Activated CD8-positive, alpha-beta T cell treated with anti-CD3 and anti-CD28 coated beads for 36 hours (primary cell): ENCODE measurements at regions not wholly inside any gene's neighbourhood (a gene's known extent, or its start where the extent isn't known, plus 50 kb on each side); places are given as distances from the start of the nearest gene placed in this dataset.

Experiments used
- ATAC-seq: fragments of 200-7000 bp; cut with Tn5 transposase; one replicate; pipeline ENCODE4 v1.10.0; 2021; ENCODE audit warnings: mild to moderate bottlenecking, moderate library complexity
- CTCF ChIA-PET: fragments of 350-600 bp; sonication (Branson Sonifier 250); formaldehyde crosslinking; loops from one replicate; lab custom pipeline; 2021; ENCODE audit warnings: antibody characterized with exemption; lab: Charles Lee
- POLR2A ChIA-PET: fragments of 350-600 bp; sonication (Branson Sonifier 250); formaldehyde crosslinking; loops from one replicate; lab custom pipeline; 2021; ENCODE audit warnings: antibody characterized with exemption; lab: Charles Lee
- DNase-seq: peaks from one replicate; pipeline ENCODE4 v3.0.0-alpha.2; 2020
- H3K27ac Mint-ChIP-seq: one replicate; pipeline ENCODE4 v1.8.0; 2021; ENCODE audit warnings: mild to moderate bottlenecking, mixed read lengths
- H3K27me3 Mint-ChIP-seq: one replicate; pipeline ENCODE4 v1.8.0; 2021; ENCODE audit warnings: mixed read lengths
- H3K36me3 Mint-ChIP-seq: one replicate; pipeline ENCODE4 v1.8.0; 2021; ENCODE audit warnings: low read depth, mixed read lengths
- H3K4me1 Mint-ChIP-seq: one replicate; pipeline ENCODE4 v1.8.0; 2021; ENCODE audit warnings: low read depth, mixed read lengths
- H3K4me3 Mint-ChIP-seq: one replicate; pipeline ENCODE4 v1.8.0; 2021; ENCODE audit warnings: mild to moderate bottlenecking, moderate library complexity, mixed read lengths
- H3K9me3 Mint-ChIP-seq: one replicate; pipeline ENCODE4 v1.8.0; 2021; ENCODE audit warnings: mixed read lengths
- intact Hi-C: fragments of 100-400 bp; cut with micrococcal nuclease; formaldehyde crosslinking; loops from one replicate; pipeline ENCODE4 v1.10.0; 2022
- TF ChIP-seq, protein P1 (sequence below): fragments of 200-600 bp; IDR thresholded peaks from one replicate; pipeline ENCODE4 v1.8.0; 2022; ENCODE audit warnings: antibody characterized with exemption, mild to moderate bottlenecking

- H3K27me3 Mint-ChIP-seq: peaks cover 1% of the 10 kb centered on the region
- no peaks in the 10 kb centered on the region for H3K9me3 Mint-ChIP-seq
- CTCF ChIA-PET: interaction anchor here (0.6 kb wide), 1 partner anchor 25 kb away, joined by 3 read pairs; no protein-coding TSS in a partner anchor
- TF ChIP-seq, protein P1, sequence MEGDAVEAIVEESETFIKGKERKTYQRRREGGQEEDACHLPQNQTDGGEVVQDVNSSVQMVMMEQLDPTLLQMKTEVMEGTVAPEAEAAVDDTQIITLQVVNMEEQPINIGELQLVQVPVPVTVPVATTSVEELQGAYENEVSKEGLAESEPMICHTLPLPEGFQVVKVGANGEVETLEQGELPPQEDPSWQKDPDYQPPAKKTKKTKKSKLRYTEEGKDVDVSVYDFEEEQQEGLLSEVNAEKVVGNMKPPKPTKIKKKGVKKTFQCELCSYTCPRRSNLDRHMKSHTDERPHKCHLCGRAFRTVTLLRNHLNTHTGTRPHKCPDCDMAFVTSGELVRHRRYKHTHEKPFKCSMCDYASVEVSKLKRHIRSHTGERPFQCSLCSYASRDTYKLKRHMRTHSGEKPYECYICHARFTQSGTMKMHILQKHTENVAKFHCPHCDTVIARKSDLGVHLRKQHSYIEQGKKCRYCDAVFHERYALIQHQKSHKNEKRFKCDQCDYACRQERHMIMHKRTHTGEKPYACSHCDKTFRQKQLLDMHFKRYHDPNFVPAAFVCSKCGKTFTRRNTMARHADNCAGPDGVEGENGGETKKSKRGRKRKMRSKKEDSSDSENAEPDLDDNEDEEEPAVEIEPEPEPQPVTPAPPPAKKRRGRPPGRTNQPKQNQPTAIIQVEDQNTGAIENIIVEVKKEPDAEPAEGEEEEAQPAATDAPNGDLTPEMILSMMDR: no peak
- H3K36me3 Mint-ChIP-seq: no peaks in the 10 kb centered on the region
- ATAC-seq (no peak), DNase-seq (no peak)
- H3K27ac Mint-ChIP-seq: no peak overlapping the region
- H3K4me1 Mint-ChIP-seq: no peaks in the 10 kb centered on the region
- intact Hi-C loops: no loop called here
- no peak overlapping the region for H3K4me3 Mint-ChIP-seq
- POLR2A ChIA-PET: no interaction called here
These were observed 213.7 kb upstream of the ALCAM start for GRCh38 chr3:105152987-105153386.

- intact Hi-C loops: no loop called here
- peaks cover 1% of the 10 kb centered on the region for H3K27me3 Mint-ChIP-seq
- ATAC-seq (no peak), DNase-seq (no peak)
- no peaks in the 10 kb centered on the region for H3K4me1 Mint-ChIP-seq
- ChIA-PET CTCF (no interaction called here), POLR2A (no interaction called here)
- no peaks in the 10 kb centered on the region for H3K9me3 Mint-ChIP-seq
- no peaks in the 10 kb centered on the region for H3K36me3 Mint-ChIP-seq
- TF ChIP-seq, protein P1: no peak
- H3K27ac Mint-ChIP-seq: no peak overlapping the region
- no peak overlapping the region for H3K4me3 Mint-ChIP-seq
These were observed 212.0 kb upstream of the ALCAM start for GRCh38 chr3:105154692-105155091.

DNA sequence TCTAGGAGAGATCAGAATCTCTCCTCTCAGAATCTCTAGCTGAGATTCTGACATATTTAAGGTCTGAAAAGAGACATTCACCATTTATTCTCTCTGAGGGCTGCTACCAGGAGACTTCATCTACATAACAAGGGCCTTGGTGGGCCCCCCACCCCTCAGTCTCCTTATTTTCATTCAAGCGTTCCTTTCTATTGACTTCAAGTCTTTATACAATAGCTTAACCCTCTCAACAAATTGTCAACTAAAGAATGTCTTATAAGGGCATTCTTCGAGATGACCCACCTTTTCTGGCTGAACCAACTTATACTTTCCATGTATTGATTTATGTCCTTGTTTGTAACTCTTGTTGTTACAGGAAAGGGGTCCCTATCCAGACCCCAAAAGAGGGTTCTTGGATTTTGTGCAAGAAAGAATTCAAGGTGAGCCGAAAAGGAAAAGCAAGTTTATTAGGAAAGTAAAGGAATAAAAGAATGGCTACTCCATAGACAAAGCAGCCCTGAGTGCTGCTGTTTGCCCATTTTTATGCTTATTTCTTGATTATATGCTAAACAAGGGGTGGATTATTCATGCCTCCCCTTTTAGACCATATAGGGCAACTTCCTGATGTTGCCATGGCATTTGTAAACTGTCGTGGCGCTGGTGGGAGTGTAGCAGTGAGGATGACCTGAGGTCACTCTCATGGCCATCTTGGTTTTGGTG is 209.5 kb upstream of the ALCAM start:
- TF ChIP-seq, protein P1: no peak
- Mint-ChIP-seq H3K9me3 (no peaks in the 10 kb centered on the region), H3K27me3 (peaks cover 1% of the 10 kb centered on the region), H3K36me3 (no peaks in the 10 kb centered on the region), H3K4me3 (no peak overlapping the region), H3K27ac (no peak overlapping the region), H3K4me1 (no peaks in the 10 kb centered on the region)
- ChIA-PET POLR2A (no interaction called here), CTCF (no interaction called here)
- ATAC-seq (no peak), DNase-seq (no peak)
- intact Hi-C loops: no loop called here

DNA sequence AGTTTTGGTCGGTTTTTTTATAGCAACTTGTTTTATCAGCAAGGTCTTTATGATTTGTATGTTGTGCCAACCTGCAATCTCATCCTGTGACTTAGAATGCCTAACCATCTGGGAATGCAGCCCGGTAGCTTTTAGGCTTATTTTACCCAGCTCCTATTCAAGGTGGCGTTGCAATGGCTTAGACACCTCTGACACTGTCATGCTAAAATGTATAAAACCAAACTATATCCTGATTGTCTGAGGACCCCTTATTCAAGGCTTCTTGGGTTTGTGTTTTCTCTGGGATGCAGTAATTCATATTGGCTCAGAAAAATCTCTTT is 209.0 kb upstream of the ALCAM start:
- TF ChIP-seq, protein P1: no peak
- DNase-seq (no peak), ATAC-seq (no peak)
- H3K4me1 Mint-ChIP-seq: no peaks in the 10 kb centered on the region
- H3K27ac Mint-ChIP-seq: no peak overlapping the region
- H3K9me3 Mint-ChIP-seq: no peaks in the 10 kb centered on the region
- CTCF ChIA-PET: no interaction called here
- POLR2A ChIA-PET: no interaction called here
- intact Hi-C loops: no loop called here
- peaks cover 1% of the 10 kb centered on the region for H3K27me3 Mint-ChIP-seq
- H3K36me3 Mint-ChIP-seq: no peaks in the 10 kb centered on the region
- no peak overlapping the region for H3K4me3 Mint-ChIP-seq

DNA sequence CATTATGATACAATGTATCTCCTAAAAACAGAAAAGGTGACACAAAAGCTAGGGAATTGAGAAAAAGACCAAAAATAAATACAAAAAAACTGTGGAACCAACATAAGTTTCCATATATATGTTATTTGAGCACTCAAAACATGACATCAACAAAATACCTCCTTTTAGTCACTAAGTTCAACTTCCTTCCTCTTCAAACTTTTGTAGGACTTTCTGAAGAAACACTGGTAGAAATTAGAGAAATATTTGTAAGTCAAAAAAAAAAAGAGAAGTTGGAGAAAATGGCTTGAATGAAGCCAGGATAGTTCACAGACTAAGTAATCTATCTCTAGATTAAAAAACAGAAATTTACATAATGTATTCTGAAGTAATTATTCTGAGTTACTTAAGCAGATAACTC is 208.4 kb upstream of the ALCAM start:
- H3K36me3 Mint-ChIP-seq: no peaks in the 10 kb centered on the region
- H3K27me3 Mint-ChIP-seq: peaks cover 1% of the 10 kb centered on the region
- DNase-seq: no peak
- intact Hi-C loops: no loop called here
- no peaks in the 10 kb centered on the region for H3K4me1 Mint-ChIP-seq
- H3K27ac Mint-ChIP-seq: no peak overlapping the region
- POLR2A ChIA-PET: no interaction called here
- no peak for ATAC-seq
- TF ChIP-seq, protein P1: no peak
- H3K4me3 Mint-ChIP-seq: no peak overlapping the region
- CTCF ChIA-PET: no interaction called here
- H3K9me3 Mint-ChIP-seq: no peaks in the 10 kb centered on the region
